ENCODE measurements at regions not wholly inside any gene's neighbourhood (a gene's known extent, or its start where the extent isn't known, plus 50 kb on each side); places are given as distances from the start of the nearest gene placed in this dataset.
"Not testable (repeated sequence)": the region's sequence is repeated elsewhere in the genome, so short reads cannot be mapped to it uniquely, and the experiment has no call there.

GRCh38 chr1:171397851-171398469, 84.0 kb downstream of the FMO4 start:
- DNase-seq: no peak
- H3K27me3 Mint-ChIP-seq (ENCODE audit: low read depth): peaks cover 14% of the 10 kb centered on the region
- peaks cover 0 to 2% of the 10 kb centered on the region in 2 donors for H3K36me3 Mint-ChIP-seq (ENCODE audit: insufficient read depth in 2 of 2)
- H3K4me1 Mint-ChIP-seq (ENCODE audit: low read depth): no peaks in the 10 kb centered on the region
- no peak for ATAC-seq (replicated peaks in 1 of 2)
- H3K4me3 Mint-ChIP-seq: no peak overlapping the region
- H3K9me3 Mint-ChIP-seq: peaks cover 2% of the 10 kb centered on the region in 2 donors
- H3K27ac Mint-ChIP-seq: no peak overlapping the region

GRCh38 chr1:171403393-171403792, 81.9 kb upstream of the PRRC2C start:
- Mint-ChIP-seq H3K4me3 (no peak overlapping the region), H3K4me1 (ENCODE audit: low read depth) (no peaks in the 10 kb centered on the region), H3K27ac (no peak overlapping the region), H3K36me3 (ENCODE audit: insufficient read depth in 2 of 2) (peaks cover 1 to 4% of the 10 kb centered on the region in 2 donors), H3K27me3 (ENCODE audit: low read depth) (peaks cover 15% of the 10 kb centered on the region), H3K9me3 (peaks cover 5% of the 10 kb centered on the region in 2 donors)
- ATAC-seq (replicated peaks in 1 of 2): no peak
- DNase-seq: no peak

- ATAC-seq (replicated peaks in 1 of 2) (no peak), DNase-seq (no peak)
- Mint-ChIP-seq H3K27me3 (ENCODE audit: low read depth) (peaks cover 6% of the 10 kb centered on the region), H3K4me3 (no peak overlapping the region), H3K27ac (no peak overlapping the region), H3K36me3 (ENCODE audit: insufficient read depth in 2 of 2) (peaks cover 1 to 4% of the 10 kb centered on the region in 2 donors), H3K9me3 (peaks cover 5% of the 10 kb centered on the region in 2 donors), H3K4me1 (ENCODE audit: low read depth) (no peaks in the 10 kb centered on the region)
Measured at GRCh38 chr1:171405391-171405714, 80.0 kb upstream of the PRRC2C start.

GRCh38 chr1:171413557-171413956, 71.8 kb upstream of the PRRC2C start:
- H3K9me3 Mint-ChIP-seq; ATAC-seq (replicated peaks in 1 of 2); H3K4me3 Mint-ChIP-seq; H3K4me1 Mint-ChIP-seq (ENCODE audit: low read depth); H3K36me3 Mint-ChIP-seq (ENCODE audit: insufficient read depth in 2 of 2); H3K27ac Mint-ChIP-seq; H3K27me3 Mint-ChIP-seq (ENCODE audit: low read depth); DNase-seq: not testable (repeated sequence)

- Mint-ChIP-seq H3K27me3 (ENCODE audit: low read depth) (no peaks in the 10 kb centered on the region), H3K27ac (no peak overlapping the region), H3K36me3 (ENCODE audit: insufficient read depth in 2 of 2) (no peaks in the 10 kb centered on the region), H3K9me3 (peaks cover under 1 to 1% of the 10 kb centered on the region in 2 donors), H3K4me3 (no peak overlapping the region), H3K4me1 (ENCODE audit: low read depth) (peaks cover 23% of the 10 kb centered on the region)
- ATAC-seq (replicated peaks in 1 of 2): no peak
- DNase-seq: no peak
Measured at GRCh38 chr1:171418546-171418945, 66.8 kb upstream of the PRRC2C start.

GRCh38 chr1:171420810-171421209, 64.5 kb upstream of the PRRC2C start:
- ATAC-seq (replicated peaks in 1 of 2): peak; percentile 89 to 93
- Mint-ChIP-seq H3K36me3 (ENCODE audit: insufficient read depth in 2 of 2) (no peaks in the 10 kb centered on the region), H3K27me3 (ENCODE audit: low read depth) (no peaks in the 10 kb centered on the region), H3K4me1 (ENCODE audit: low read depth) (peaks cover 23% of the 10 kb centered on the region), H3K4me3 (peak overlapping the region; percentile 30 to 45), H3K27ac (peak overlapping the region; percentile 74), H3K9me3 (peaks cover 0 to 1% of the 10 kb centered on the region in 2 donors)
- no peak for DNase-seq

GRCh38 chr1:171421413-171422020, 63.8 kb upstream of the PRRC2C start:
- H3K4me1 Mint-ChIP-seq (ENCODE audit: low read depth): peaks cover 23% of the 10 kb centered on the region
- peaks cover 0 to 1% of the 10 kb centered on the region in 2 donors for H3K9me3 Mint-ChIP-seq
- ATAC-seq (replicated peaks in 1 of 2) (peak in 1 of 2 donors; percentile 6), DNase-seq (no peak)
- H3K4me3 Mint-ChIP-seq: peak overlapping the region; percentile 5 to 45
- no peaks in the 10 kb centered on the region for H3K36me3 Mint-ChIP-seq (ENCODE audit: insufficient read depth in 2 of 2)
- peak overlapping the region; percentile 74 for H3K27ac Mint-ChIP-seq
- no peaks in the 10 kb centered on the region for H3K27me3 Mint-ChIP-seq (ENCODE audit: low read depth)

- Mint-ChIP-seq H3K27me3 (ENCODE audit: low read depth) (no peaks in the 10 kb centered on the region), H3K9me3 (no peaks in the 10 kb centered on the region), H3K27ac (no peak overlapping the region), H3K36me3 (ENCODE audit: insufficient read depth in 2 of 2) (no peaks in the 10 kb centered on the region), H3K4me3 (no peak overlapping the region), H3K4me1 (ENCODE audit: low read depth) (peaks cover 23% of the 10 kb centered on the region)
- ATAC-seq (replicated peaks in 1 of 2) (no peak), DNase-seq (no peak)
Measured at GRCh38 chr1:171422511-171422910, 62.8 kb upstream of the PRRC2C start.

- no peak for DNase-seq
- no peaks in the 10 kb centered on the region for H3K36me3 Mint-ChIP-seq (ENCODE audit: insufficient read depth in 2 of 2)
- peaks cover 18% of the 10 kb centered on the region for H3K4me1 Mint-ChIP-seq (ENCODE audit: low read depth)
- ATAC-seq (replicated peaks in 1 of 2): no peak
- no peak overlapping the region for H3K4me3 Mint-ChIP-seq
- H3K27me3 Mint-ChIP-seq (ENCODE audit: low read depth): peaks cover 7% of the 10 kb centered on the region
- H3K9me3 Mint-ChIP-seq: peaks cover 0 to 1% of the 10 kb centered on the region in 2 donors
- no peak overlapping the region for H3K27ac Mint-ChIP-seq
Measured at GRCh38 chr1:171424494-171424893, 60.8 kb upstream of the PRRC2C start.

GRCh38 chr1:171426645-171427044, 58.7 kb upstream of the PRRC2C start:
- DNase-seq: no peak
- Mint-ChIP-seq H3K36me3 (ENCODE audit: insufficient read depth in 2 of 2) (no peaks in the 10 kb centered on the region), H3K9me3 (peaks cover 0 to 4% of the 10 kb centered on the region in 2 donors), H3K4me3 (no peak overlapping the region), H3K4me1 (ENCODE audit: low read depth) (peaks cover under 1% of the 10 kb centered on the region), H3K27ac (no peak overlapping the region), H3K27me3 (ENCODE audit: low read depth) (peaks cover 11% of the 10 kb centered on the region)
- no peak for ATAC-seq (replicated peaks in 1 of 2)

- H3K27me3 Mint-ChIP-seq (ENCODE audit: low read depth): peaks cover 11% of the 10 kb centered on the region
- H3K9me3 Mint-ChIP-seq: peaks cover 0 to 4% of the 10 kb centered on the region in 2 donors
- no peak for DNase-seq
- no peak overlapping the region for H3K27ac Mint-ChIP-seq
- no peak for ATAC-seq (replicated peaks in 1 of 2)
- no peaks in the 10 kb centered on the region for H3K4me1 Mint-ChIP-seq (ENCODE audit: low read depth)
- H3K4me3 Mint-ChIP-seq: no peak overlapping the region
- H3K36me3 Mint-ChIP-seq (ENCODE audit: insufficient read depth in 2 of 2): no peaks in the 10 kb centered on the region
Measured at GRCh38 chr1:171427852-171428471, 57.4 kb upstream of the PRRC2C start.

- H3K4me3 Mint-ChIP-seq: no peak overlapping the region
- ATAC-seq (replicated peaks in 1 of 2) (no peak), DNase-seq (no peak)
- H3K36me3 Mint-ChIP-seq (ENCODE audit: insufficient read depth in 2 of 2): no peaks in the 10 kb centered on the region
- no peak overlapping the region for H3K27ac Mint-ChIP-seq
- H3K27me3 Mint-ChIP-seq (ENCODE audit: low read depth): peaks cover 11% of the 10 kb centered on the region
- H3K9me3 Mint-ChIP-seq: peaks cover 0 to 4% of the 10 kb centered on the region in 2 donors
- no peaks in the 10 kb centered on the region for H3K4me1 Mint-ChIP-seq (ENCODE audit: low read depth)
Measured at GRCh38 chr1:171429137-171429536, 56.2 kb upstream of the PRRC2C start.

- DNase-seq (no peak), ATAC-seq (replicated peaks in 1 of 2) (no peak)
- Mint-ChIP-seq H3K4me3 (no peak overlapping the region), H3K27ac (no peak overlapping the region), H3K27me3 (ENCODE audit: low read depth) (peaks cover 11% of the 10 kb centered on the region), H3K4me1 (ENCODE audit: low read depth) (peaks cover 9% of the 10 kb centered on the region), H3K36me3 (ENCODE audit: insufficient read depth in 2 of 2) (no peaks in the 10 kb centered on the region), H3K9me3 (peaks cover 0 to 4% of the 10 kb centered on the region in 2 donors)
Measured at GRCh38 chr1:171431994-171432393, 53.3 kb upstream of the PRRC2C start.

Measured in activated T-cell treated with anti-CD3 and anti-CD28 coated beads, Interleukin-2, amount 50 U/mL, for 72 hours (primary cell).